ENCODE measurements at regions not wholly inside any gene's neighbourhood (a gene's known extent, or its start where the extent isn't known, plus 50 kb on each side); places are given as distances from the start of the nearest gene placed in this dataset.

- no peak overlapping the region for H3K9ac ChIP-seq (ENCODE audit: low read depth, low read length)
- no peaks in the 10 kb centered on the region for H3K27me3 ChIP-seq (ENCODE audit: control insufficient read depth, insufficient read depth, low read length)
- H3K9me3 ChIP-seq (ENCODE audit: control insufficient read depth, insufficient read depth, low read length): peaks cover 20% of the 10 kb centered on the region
- H3K4me3 ChIP-seq (ENCODE audit: low read depth, low read length): no peak overlapping the region
- no peaks in the 10 kb centered on the region for H3K36me3 ChIP-seq (ENCODE audit: control insufficient read depth, insufficient read depth, low read length)
- no peaks in the 10 kb centered on the region for H3K4me1 ChIP-seq (ENCODE audit: control insufficient read depth, insufficient read depth, low read length)
Observed at GRCh38 chr5:124203303-124203702, 543.1 kb downstream of the ZNF608 start.

DNA sequence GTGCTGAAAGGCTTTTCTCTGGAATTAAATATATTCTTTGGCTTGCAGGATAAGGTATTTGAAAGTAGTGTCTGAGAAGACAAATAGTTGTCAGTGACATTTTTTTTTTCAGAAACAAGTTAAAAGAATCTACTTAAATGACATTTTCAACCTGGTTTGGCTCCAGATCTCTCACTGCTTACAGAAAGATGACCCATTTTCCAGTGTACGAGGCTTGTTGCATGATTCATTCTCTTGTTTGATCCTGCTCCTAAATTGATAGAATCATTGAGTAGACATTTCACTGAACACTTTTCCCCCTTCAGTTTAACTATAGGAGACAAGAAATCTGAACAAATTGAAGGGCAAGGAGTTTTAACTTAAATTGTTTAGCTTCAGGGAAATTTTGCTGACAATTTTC, 546.1 kb downstream of the ZNF608 start:
- Histone ChIP-seq H3K4me3 (ENCODE audit: low read depth, low read length) (no peak overlapping the region), H3K36me3 (ENCODE audit: control insufficient read depth, insufficient read depth, low read length) (no peaks in the 10 kb centered on the region), H3K9me3 (ENCODE audit: control insufficient read depth, insufficient read depth, low read length) (peaks cover 20% of the 10 kb centered on the region), H3K9ac (ENCODE audit: low read depth, low read length) (no peak overlapping the region), H3K4me1 (ENCODE audit: control insufficient read depth, insufficient read depth, low read length) (no peaks in the 10 kb centered on the region), H3K27me3 (ENCODE audit: control insufficient read depth, insufficient read depth, low read length) (no peaks in the 10 kb centered on the region)

GRCh38 chr5:124199893-124200292, 546.5 kb downstream of the ZNF608 start:
- no peaks in the 10 kb centered on the region for H3K36me3 ChIP-seq (ENCODE audit: control insufficient read depth, insufficient read depth, low read length)
- no peaks in the 10 kb centered on the region for H3K4me1 ChIP-seq (ENCODE audit: control insufficient read depth, insufficient read depth, low read length)
- no peaks in the 10 kb centered on the region for H3K27me3 ChIP-seq (ENCODE audit: control insufficient read depth, insufficient read depth, low read length)
- H3K9me3 ChIP-seq (ENCODE audit: control insufficient read depth, insufficient read depth, low read length): peaks cover 20% of the 10 kb centered on the region
- no peak overlapping the region for H3K4me3 ChIP-seq (ENCODE audit: low read depth, low read length)
- H3K9ac ChIP-seq (ENCODE audit: low read depth, low read length): no peak overlapping the region

- no peak overlapping the region for H3K4me3 ChIP-seq (ENCODE audit: low read depth, low read length)
- no peaks in the 10 kb centered on the region for H3K36me3 ChIP-seq (ENCODE audit: control insufficient read depth, insufficient read depth, low read length)
- H3K4me1 ChIP-seq (ENCODE audit: control insufficient read depth, insufficient read depth, low read length): no peaks in the 10 kb centered on the region
- no peak overlapping the region for H3K9ac ChIP-seq (ENCODE audit: low read depth, low read length)
- H3K9me3 ChIP-seq (ENCODE audit: control insufficient read depth, insufficient read depth, low read length): no peaks in the 10 kb centered on the region
- no peaks in the 10 kb centered on the region for H3K27me3 ChIP-seq (ENCODE audit: control insufficient read depth, insufficient read depth, low read length)
Observed at GRCh38 chr5:124195411-124195810, 551.0 kb downstream of the ZNF608 start.

DNA sequence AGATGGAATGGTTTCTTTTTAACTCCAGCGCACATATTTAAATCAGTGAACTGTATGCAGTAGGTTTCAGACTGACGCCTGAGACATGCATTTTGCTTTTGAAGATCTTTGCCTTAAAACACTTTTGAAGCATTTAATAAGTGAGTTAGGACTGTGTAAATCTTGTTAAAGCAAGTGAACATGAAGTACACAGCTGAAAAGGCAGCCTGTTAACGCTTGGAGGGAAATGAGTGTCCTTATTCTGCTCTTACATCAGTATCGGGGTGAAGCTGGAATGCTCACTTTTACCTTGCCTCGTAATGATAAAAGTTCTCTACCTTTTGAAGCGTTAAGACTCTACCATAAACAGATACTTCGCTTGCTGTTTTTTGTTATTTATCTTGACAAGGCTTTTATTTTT, 552.2 kb downstream of the ZNF608 start:
- Histone ChIP-seq H3K36me3 (ENCODE audit: control insufficient read depth, insufficient read depth, low read length) (no peaks in the 10 kb centered on the region), H3K9me3 (ENCODE audit: control insufficient read depth, insufficient read depth, low read length) (no peaks in the 10 kb centered on the region), H3K4me3 (ENCODE audit: low read depth, low read length) (no peak overlapping the region), H3K9ac (ENCODE audit: low read depth, low read length) (no peak overlapping the region), H3K27me3 (ENCODE audit: control insufficient read depth, insufficient read depth, low read length) (no peaks in the 10 kb centered on the region), H3K4me1 (ENCODE audit: control insufficient read depth, insufficient read depth, low read length) (no peaks in the 10 kb centered on the region)

- Histone ChIP-seq H3K9me3 (ENCODE audit: control insufficient read depth, insufficient read depth, low read length) (no peaks in the 10 kb centered on the region), H3K9ac (ENCODE audit: low read depth, low read length) (no peak overlapping the region), H3K36me3 (ENCODE audit: control insufficient read depth, insufficient read depth, low read length) (no peaks in the 10 kb centered on the region), H3K4me1 (ENCODE audit: control insufficient read depth, insufficient read depth, low read length) (no peaks in the 10 kb centered on the region), H3K4me3 (ENCODE audit: low read depth, low read length) (no peak overlapping the region), H3K27me3 (ENCODE audit: control insufficient read depth, insufficient read depth, low read length) (no peaks in the 10 kb centered on the region)
Observed at GRCh38 chr5:124193371-124193789, 553.1 kb downstream of the ZNF608 start.

- Histone ChIP-seq H3K4me3 (ENCODE audit: low read depth, low read length) (no peak overlapping the region), H3K9me3 (ENCODE audit: control insufficient read depth, insufficient read depth, low read length) (no peaks in the 10 kb centered on the region), H3K27me3 (ENCODE audit: control insufficient read depth, insufficient read depth, low read length) (no peaks in the 10 kb centered on the region), H3K9ac (ENCODE audit: low read depth, low read length) (no peak overlapping the region), H3K36me3 (ENCODE audit: control insufficient read depth, insufficient read depth, low read length) (no peaks in the 10 kb centered on the region), H3K4me1 (ENCODE audit: control insufficient read depth, insufficient read depth, low read length) (no peaks in the 10 kb centered on the region)
Observed at GRCh38 chr5:124192716-124193115, 553.7 kb downstream of the ZNF608 start.

DNA sequence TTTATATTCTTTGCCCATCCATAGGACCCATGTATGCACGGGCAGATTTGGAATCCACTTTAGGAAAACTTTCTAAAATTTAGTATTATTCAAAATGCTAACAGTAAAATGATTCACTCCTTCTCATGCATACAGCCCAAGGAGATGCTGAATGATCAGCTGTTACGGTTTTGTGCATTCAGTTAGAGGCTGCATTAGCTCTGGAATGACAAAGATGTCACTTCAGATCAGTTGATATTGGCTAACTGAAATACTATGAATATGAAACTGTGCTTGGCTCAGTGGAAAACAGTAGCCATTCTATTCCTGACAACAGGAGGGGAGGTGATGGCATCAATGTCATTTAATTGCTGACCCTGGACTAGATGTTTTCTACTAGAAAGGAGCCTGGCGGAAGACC, 560.7 kb downstream of the ZNF608 start:
- no peaks in the 10 kb centered on the region for H3K27me3 ChIP-seq (ENCODE audit: control insufficient read depth, insufficient read depth, low read length)
- no peak overlapping the region for H3K4me3 ChIP-seq (ENCODE audit: low read depth, low read length)
- no peaks in the 10 kb centered on the region for H3K4me1 ChIP-seq (ENCODE audit: control insufficient read depth, insufficient read depth, low read length)
- H3K9ac ChIP-seq (ENCODE audit: low read depth, low read length): no peak overlapping the region
- no peaks in the 10 kb centered on the region for H3K9me3 ChIP-seq (ENCODE audit: control insufficient read depth, insufficient read depth, low read length)
- H3K36me3 ChIP-seq (ENCODE audit: control insufficient read depth, insufficient read depth, low read length): no peaks in the 10 kb centered on the region

- Histone ChIP-seq H3K4me1 (ENCODE audit: control insufficient read depth, insufficient read depth, low read length) (no peaks in the 10 kb centered on the region), H3K4me3 (ENCODE audit: low read depth, low read length) (no peak overlapping the region), H3K9me3 (ENCODE audit: control insufficient read depth, insufficient read depth, low read length) (no peaks in the 10 kb centered on the region), H3K36me3 (ENCODE audit: control insufficient read depth, insufficient read depth, low read length) (no peaks in the 10 kb centered on the region), H3K9ac (ENCODE audit: low read depth, low read length) (no peak overlapping the region), H3K27me3 (ENCODE audit: control insufficient read depth, insufficient read depth, low read length) (no peaks in the 10 kb centered on the region)
Observed at GRCh38 chr5:124182133-124182532, 564.3 kb downstream of the ZNF608 start.

- Histone ChIP-seq H3K36me3 (ENCODE audit: control insufficient read depth, insufficient read depth, low read length) (no peaks in the 10 kb centered on the region), H3K27me3 (ENCODE audit: control insufficient read depth, insufficient read depth, low read length) (no peaks in the 10 kb centered on the region), H3K4me1 (ENCODE audit: control insufficient read depth, insufficient read depth, low read length) (no peaks in the 10 kb centered on the region), H3K9ac (ENCODE audit: low read depth, low read length) (no peak overlapping the region), H3K9me3 (ENCODE audit: control insufficient read depth, insufficient read depth, low read length) (no peaks in the 10 kb centered on the region), H3K4me3 (ENCODE audit: low read depth, low read length) (no peak overlapping the region)
Observed at GRCh38 chr5:124180875-124181461, 565.5 kb downstream of the ZNF608 start.

- Histone ChIP-seq H3K4me3 (ENCODE audit: low read depth, low read length) (no peak overlapping the region), H3K9me3 (ENCODE audit: control insufficient read depth, insufficient read depth, low read length) (no peaks in the 10 kb centered on the region), H3K27me3 (ENCODE audit: control insufficient read depth, insufficient read depth, low read length) (no peaks in the 10 kb centered on the region), H3K36me3 (ENCODE audit: control insufficient read depth, insufficient read depth, low read length) (no peaks in the 10 kb centered on the region), H3K9ac (ENCODE audit: low read depth, low read length) (no peak overlapping the region), H3K4me1 (ENCODE audit: control insufficient read depth, insufficient read depth, low read length) (no peaks in the 10 kb centered on the region)
Observed at GRCh38 chr5:124180299-124180874, 566.1 kb downstream of the ZNF608 start.

DNA sequence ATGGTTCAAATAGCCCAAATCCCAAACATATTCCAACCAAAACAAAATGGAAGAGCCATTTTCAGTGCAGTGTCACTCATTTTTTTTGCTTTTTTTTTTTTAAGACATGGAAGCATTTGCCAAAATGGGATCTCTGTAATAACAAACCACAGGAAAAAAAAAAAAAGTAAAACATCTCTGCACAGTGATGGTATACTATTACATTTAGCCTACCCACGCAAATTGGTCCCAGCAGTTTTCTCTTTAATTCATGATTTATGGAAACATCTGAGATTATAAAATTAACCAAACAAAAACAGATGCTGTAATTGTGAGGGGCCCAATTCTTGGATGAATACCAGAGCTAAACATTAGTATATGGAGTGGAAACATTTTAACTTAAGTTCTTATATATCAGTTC, 566.6 kb downstream of the ZNF608 start:
- Histone ChIP-seq H3K36me3 (ENCODE audit: control insufficient read depth, insufficient read depth, low read length) (no peaks in the 10 kb centered on the region), H3K27me3 (ENCODE audit: control insufficient read depth, insufficient read depth, low read length) (no peaks in the 10 kb centered on the region), H3K9ac (ENCODE audit: low read depth, low read length) (no peak overlapping the region), H3K4me1 (ENCODE audit: control insufficient read depth, insufficient read depth, low read length) (no peaks in the 10 kb centered on the region), H3K4me3 (ENCODE audit: low read depth, low read length) (no peak overlapping the region), H3K9me3 (ENCODE audit: control insufficient read depth, insufficient read depth, low read length) (peaks cover 1% of the 10 kb centered on the region)

Data from iPS-15b (cell line).